ENCODE measurements at regions not wholly inside any gene's neighbourhood (a gene's known extent, or its start where the extent isn't known, plus 50 kb on each side); places are given as distances from the start of the nearest gene placed in this dataset.
"Not testable (repeated sequence)": the region's sequence is repeated elsewhere in the genome, so short reads cannot be mapped to it uniquely, and the experiment has no call there.

- DNase-seq: no peak
These were observed 284.6 kb downstream of the BCAT1 start for GRCh38 chr12:24664161-24664880.

- DNase-seq: no peak
These were observed 287.2 kb downstream of the BCAT1 start for GRCh38 chr12:24661657-24662096.

- DNase-seq: no peak
These were observed 289.9 kb downstream of the BCAT1 start for GRCh38 chr12:24659016-24659415.

- DNase-seq: not testable (repeated sequence)
These were observed 294.6 kb downstream of the BCAT1 start for GRCh38 chr12:24654344-24654743.

GRCh38 chr12:24649634-24650033 is 299.3 kb downstream of the BCAT1 start:
- DNase-seq: no peak

GRCh38 chr12:24649209-24649608 is 299.7 kb downstream of the BCAT1 start:
- no peak for DNase-seq

- no peak for DNase-seq
These were observed 303.6 kb downstream of the BCAT1 start for GRCh38 chr12:24645254-24645653.

- no peak for DNase-seq
These were observed 305.5 kb downstream of the BCAT1 start for GRCh38 chr12:24643120-24644119.

- no peak for DNase-seq
These were observed 309.3 kb downstream of the BCAT1 start for GRCh38 chr12:24639641-24640040.

GRCh38 chr12:24632466-24632865 is 316.4 kb downstream of the BCAT1 start:
- DNase-seq: no peak

GRCh38 chr12:24631676-24632426 is 317.1 kb downstream of the BCAT1 start:
- DNase-seq: no peak

- no peak for DNase-seq
These were observed 318.0 kb downstream of the BCAT1 start for GRCh38 chr12:24630856-24631255.

GRCh38 chr12:24630446-24630845 is 318.5 kb downstream of the BCAT1 start:
- no peak for DNase-seq

- DNase-seq: no peak
These were observed 323.8 kb downstream of the BCAT1 start for GRCh38 chr12:24625103-24625502.

- DNase-seq: not testable (repeated sequence)
These were observed 328.9 kb downstream of the BCAT1 start for GRCh38 chr12:24619954-24620353.

GRCh38 chr12:24617471-24617870 is 331.4 kb downstream of the BCAT1 start:
- no peak for DNase-seq

- DNase-seq: no peak
These were observed 332.9 kb downstream of the BCAT1 start for GRCh38 chr12:24615967-24616411.

GRCh38 chr12:24608637-24609285 is 340.1 kb downstream of the BCAT1 start:
- no peak for DNase-seq

- no peak for DNase-seq
These were observed 340.8 kb downstream of the BCAT1 start for GRCh38 chr12:24608108-24608507.

- no peak for DNase-seq
These were observed 343.0 kb downstream of the BCAT1 start for GRCh38 chr12:24605916-24606315.

GRCh38 chr12:24605466-24605865 is 343.4 kb downstream of the BCAT1 start:
- DNase-seq: no peak

GRCh38 chr12:24603371-24603770 is 345.5 kb downstream of the BCAT1 start:
- no peak for DNase-seq

All from T-helper 1 cell (primary cell).